Fibroblast of lung (primary cell): ENCODE measurements at regions not wholly inside any gene's neighbourhood (a gene's known extent, or its start where the extent isn't known, plus 50 kb on each side); places are given as distances from the start of the nearest gene placed in this dataset.

Source experiments
- DNase-seq, 2 donors: peaks; one replicate each; pipeline versions ENCODE4 v3.0.0 to v3.0.0-alpha.2; 2010; ENCODE audit warnings: low read depth in 2 of 2
- H2AFZ ChIP-seq: 2 replicates; pipeline ENCODE4 v1.5.1; 2012; ENCODE audit warnings: low read length, control low read depth, inconsistent platforms
- H3K27ac ChIP-seq: 2 replicates; pipeline ENCODE4 v1.5.1; 2011; ENCODE audit warnings: low read length, control low read depth; ENCODE audit not compliant: insufficient read depth
- H3K27me3 ChIP-seq: 2 replicates; pipeline ENCODE4 v1.5.1; 2011; ENCODE audit warnings: mild to moderate bottlenecking, low read length; ENCODE audit not compliant: control insufficient read depth, insufficient read depth
- H3K36me3 ChIP-seq: 2 replicates; pipeline ENCODE4 v1.5.1; 2011; ENCODE audit warnings: low read length; ENCODE audit not compliant: control insufficient read depth, insufficient read depth
- H3K4me1 ChIP-seq: 2 replicates; pipeline ENCODE4 v1.5.1; 2011; ENCODE audit warnings: low read length; ENCODE audit not compliant: control insufficient read depth, insufficient read depth; ENCODE audit errors: extremely low read depth
- H3K4me2 ChIP-seq: 2 replicates; pipeline ENCODE4 v1.5.1; 2011; ENCODE audit warnings: low read length, control low read depth; ENCODE audit not compliant: insufficient read depth; ENCODE audit errors: extremely low read depth
- H3K4me3 ChIP-seq, 4 experiments: fragments of 200-600 bp in 1 of 4; sonication (generic) in 1 of 4; replicated peaks in 1 of 4; 2 replicates each; pipeline ENCODE4 v1.5.1; 2011 to 2016; ENCODE audit warnings: low read length in 4 of 4, low read depth in 3 of 4, mild to moderate bottlenecking in 3 of 4, control low read depth in 2 of 4, inconsistent platforms in 1 of 4, mixed read lengths in 1 of 4; ENCODE audit not compliant: insufficient read depth in 1 of 4; ENCODE audit errors: control extremely low read depth in 1 of 4
- H3K79me2 ChIP-seq: 2 replicates; pipeline ENCODE4 v1.5.1; 2012; ENCODE audit warnings: mild to moderate bottlenecking, low read length, inconsistent platforms; ENCODE audit not compliant: control insufficient read depth, insufficient read depth
- H3K9ac ChIP-seq: 2 replicates; pipeline ENCODE4 v1.5.1; 2011; ENCODE audit warnings: mild to moderate bottlenecking, low read length, control low read depth; ENCODE audit not compliant: insufficient read depth
- H3K9me3 ChIP-seq: 2 replicates; pipeline ENCODE4 v1.5.1; 2012; ENCODE audit warnings: low read depth, low read length; ENCODE audit not compliant: control insufficient read depth, insufficient read depth
- H4K20me1 ChIP-seq: 2 replicates; pipeline ENCODE4 v1.5.1; 2011; ENCODE audit warnings: low read length; ENCODE audit not compliant: control insufficient read depth, insufficient read depth; ENCODE audit errors: extremely low read depth
- CTCF ChIP-seq, 2 donors: IDR thresholded peaks in 1 of 2; conservative IDR thresholded peaks in 1 of 2; 1 replicate in 1 of 2; 2 replicates in 1 of 2; pipeline ENCODE4 v1.5.1; 2011 to 2012; ENCODE audit warnings: low read length in 2 of 2, control low read depth in 1 of 2, inconsistent platforms in 1 of 2, low read depth in 1 of 2, mild to moderate bottlenecking in 1 of 2
- EZH2 ChIP-seq: IDR thresholded peaks from 2 replicates; pipeline ENCODE4 v1.5.1; 2012; ENCODE audit warnings: low read length, control low read depth, mild to moderate bottlenecking; ENCODE audit errors: missing control alignments

GRCh38 chr5:17132444-17133083, 84.9 kb upstream of the BASP1 start:
- no peak overlapping the region for H3K27ac ChIP-seq
- H3K4me1 ChIP-seq: peaks cover 10% of the 10 kb centered on the region
- H3K27me3 ChIP-seq: no peaks in the 10 kb centered on the region
- H3K4me3 ChIP-seq: no peak overlapping the region
- no peaks in the 10 kb centered on the region for H4K20me1 ChIP-seq
- DNase-seq: peak in 1 of 2 donors; percentile 72
- no peaks in the 10 kb centered on the region for H3K79me2 ChIP-seq
- no peak overlapping the region for H2AFZ ChIP-seq
- H3K9me3 ChIP-seq: no peaks in the 10 kb centered on the region
- H3K9ac ChIP-seq: no peak overlapping the region
- H3K4me2 ChIP-seq: no peak overlapping the region
- peak; percentile 38 to 64 for TF ChIP-seq CTCF (conservative IDR thresholded peaks at IDR 0.05 in 1 of 2, IDR thresholded peaks at IDR 0.05 in 1 of 2; ENCODE audit: low read depth in 1 of 2, low read length in 2 of 2)
- TF ChIP-seq EZH2: no peak
- no peaks in the 10 kb centered on the region for H3K36me3 ChIP-seq

DNA sequence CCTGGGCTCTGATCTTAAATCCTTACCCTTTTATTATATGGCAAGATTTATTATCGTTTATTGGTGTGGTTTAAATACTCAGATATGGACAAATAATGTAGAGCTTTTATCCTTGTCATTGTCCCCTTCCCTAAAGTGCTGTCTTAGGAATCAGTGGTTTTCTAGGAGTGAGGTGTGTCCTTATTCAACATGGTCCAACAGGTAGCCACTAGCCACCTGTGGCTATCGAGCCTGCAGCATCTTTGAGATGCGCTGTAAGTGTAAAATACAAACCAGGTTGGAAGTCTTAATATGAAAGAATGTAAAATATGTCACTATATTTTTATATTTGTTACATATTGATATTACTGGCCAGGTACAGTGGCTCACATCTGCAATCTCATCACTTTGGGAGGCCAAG, 82.4 kb upstream of the BASP1 start:
- no peaks in the 10 kb centered on the region for H4K20me1 ChIP-seq
- DNase-seq: no peak
- H3K27me3 ChIP-seq: no peaks in the 10 kb centered on the region
- no peaks in the 10 kb centered on the region for H3K9me3 ChIP-seq
- no peak overlapping the region for H3K4me2 ChIP-seq
- H3K9ac ChIP-seq: no peak overlapping the region
- H2AFZ ChIP-seq: no peak overlapping the region
- H3K4me3 ChIP-seq: no peak overlapping the region
- no peak overlapping the region for H3K27ac ChIP-seq
- no peak for TF ChIP-seq CTCF (conservative IDR thresholded peaks at IDR 0.05 in 1 of 2, IDR thresholded peaks at IDR 0.05 in 1 of 2; ENCODE audit: low read depth in 1 of 2, low read length in 2 of 2)
- no peak for TF ChIP-seq EZH2
- no peaks in the 10 kb centered on the region for H3K4me1 ChIP-seq
- no peaks in the 10 kb centered on the region for H3K36me3 ChIP-seq
- no peaks in the 10 kb centered on the region for H3K79me2 ChIP-seq

- peak overlapping the region; percentile 55 for H3K4me2 ChIP-seq
- peak in 1 of 2 donors; percentile 30 for DNase-seq
- H4K20me1 ChIP-seq: no peaks in the 10 kb centered on the region
- H3K9me3 ChIP-seq: no peaks in the 10 kb centered on the region
- H3K27me3 ChIP-seq: no peaks in the 10 kb centered on the region
- no peaks in the 10 kb centered on the region for H3K79me2 ChIP-seq
- H3K9ac ChIP-seq: no peak overlapping the region
- H3K27ac ChIP-seq: no peak overlapping the region
- no peaks in the 10 kb centered on the region for H3K36me3 ChIP-seq
- peak overlapping the region; percentile 48 for H2AFZ ChIP-seq
- H3K4me1 ChIP-seq: peaks cover 4% of the 10 kb centered on the region
- H3K4me3 ChIP-seq: no peak overlapping the region
- TF ChIP-seq EZH2: no peak
- TF ChIP-seq CTCF (conservative IDR thresholded peaks at IDR 0.05 in 1 of 2, IDR thresholded peaks at IDR 0.05 in 1 of 2; ENCODE audit: low read depth in 1 of 2, low read length in 2 of 2): no peak
Measured at GRCh38 chr5:17143335-17143734, 74.1 kb upstream of the BASP1 start.
